ENCODE measurements at regions not wholly inside any gene's neighbourhood (a gene's known extent, or its start where the extent isn't known, plus 50 kb on each side); places are given as distances from the start of the nearest gene placed in this dataset.

DNA sequence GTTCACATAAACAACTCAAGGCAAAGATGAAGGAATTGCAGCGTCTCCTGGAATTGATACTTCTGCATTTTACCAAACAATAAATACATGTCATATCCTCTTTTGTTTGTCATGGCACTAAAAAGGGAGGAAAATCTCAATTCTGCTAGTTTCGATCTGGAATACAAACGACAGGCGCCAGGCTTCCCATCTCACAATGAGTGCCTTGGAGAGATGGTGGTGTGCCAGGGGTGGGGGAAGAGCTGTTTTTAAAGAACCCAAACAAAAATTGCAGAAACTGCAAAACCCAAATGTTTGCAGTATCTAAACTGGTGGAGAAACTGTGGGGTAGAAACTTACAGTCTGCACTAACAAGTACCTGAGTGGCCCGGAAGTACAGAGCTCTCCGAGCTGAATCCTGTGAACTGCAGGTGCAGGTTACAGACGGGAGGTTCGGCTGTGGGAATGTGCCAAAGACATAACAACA is 53.0 kb upstream of the KLF3 start:
- Mint-ChIP-seq H3K27me3 (no peaks in the 10 kb centered on the region), H3K4me1 (ENCODE audit: low read depth) (peaks cover 21% of the 10 kb centered on the region), H3K9me3 (no peaks in the 10 kb centered on the region), H3K36me3 (ENCODE audit: low read depth) (no peaks in the 10 kb centered on the region), H3K27ac (no peak overlapping the region), H3K4me3 (no peak overlapping the region)

DNA sequence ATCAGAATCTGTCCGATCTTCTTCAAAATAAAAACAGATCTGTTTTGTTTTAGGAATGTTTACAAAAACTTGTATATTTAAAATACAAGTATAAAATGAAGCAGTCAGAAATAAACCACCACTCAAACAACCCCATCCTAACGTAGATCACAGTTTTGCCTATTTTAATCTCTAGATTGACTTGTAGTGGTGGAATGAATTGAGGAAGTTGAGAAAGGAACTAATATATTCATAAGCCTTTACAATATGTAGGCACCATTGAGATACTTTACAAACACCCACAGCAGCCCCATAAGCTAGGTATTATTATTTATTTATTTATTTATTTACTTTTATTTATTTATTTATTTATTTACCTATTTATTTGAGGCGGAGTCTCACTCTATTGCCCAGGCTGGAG is 52.3 kb upstream of the KLF3 start:
- Mint-ChIP-seq H3K36me3 (ENCODE audit: low read depth) (no peaks in the 10 kb centered on the region), H3K9me3 (no peaks in the 10 kb centered on the region), H3K27ac (no peak overlapping the region), H3K4me1 (ENCODE audit: low read depth) (peaks cover 16% of the 10 kb centered on the region), H3K4me3 (no peak overlapping the region), H3K27me3 (no peaks in the 10 kb centered on the region)

DNA sequence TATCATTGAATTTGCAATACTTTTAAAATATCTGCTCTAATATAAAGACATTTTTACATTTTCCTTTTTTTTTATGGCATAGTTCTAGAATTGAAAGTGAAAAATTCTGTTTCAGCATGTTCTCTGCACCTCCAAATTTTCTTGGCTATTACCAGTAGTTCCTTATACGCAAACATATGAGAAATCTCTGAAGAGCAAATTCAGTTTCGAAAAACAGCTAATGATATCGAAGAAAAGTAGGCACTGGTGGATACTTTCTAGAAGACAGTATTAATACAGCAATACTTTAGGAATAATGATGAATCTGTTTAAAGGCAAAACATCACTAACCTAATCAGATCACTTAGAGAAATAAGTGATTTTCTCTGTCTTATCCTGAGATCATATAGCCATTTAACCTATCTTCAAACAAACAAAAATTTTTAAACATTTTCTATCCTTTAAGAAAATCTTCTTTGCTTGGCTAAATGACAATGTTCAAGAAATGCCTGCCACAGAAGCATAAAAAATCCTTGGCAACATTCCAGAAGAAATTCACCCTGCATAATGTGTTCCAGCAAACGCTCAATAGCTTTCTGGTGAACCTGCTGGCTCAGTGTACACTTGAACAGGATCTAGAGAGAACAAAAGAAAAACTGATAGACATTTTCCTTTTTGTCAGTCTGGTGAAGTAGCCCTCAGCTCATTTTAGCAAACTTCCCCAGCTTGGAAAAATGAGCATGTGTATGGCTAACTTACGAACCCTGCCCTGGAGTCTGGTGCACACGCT is 51.2 kb upstream of the KLF3 start:
- H3K9me3 Mint-ChIP-seq, result no peaks in the 10 kb centered on the region
- no peak overlapping the region for H3K4me3 Mint-ChIP-seq
- no peaks in the 10 kb centered on the region for H3K36me3 Mint-ChIP-seq (ENCODE audit: low read depth)
- no peaks in the 10 kb centered on the region for H3K27me3 Mint-ChIP-seq
- H3K4me1 Mint-ChIP-seq (ENCODE audit: low read depth), result peaks cover 16% of the 10 kb centered on the region
- H3K27ac Mint-ChIP-seq, result no peak overlapping the region
